SK-N-MC (cell line): ENCODE measurements at regions not wholly inside any gene's neighbourhood (a gene's known extent, or its start where the extent isn't known, plus 50 kb on each side); places are given as distances from the start of the nearest gene placed in this dataset.

Experiments used
- EZH2 ChIP-seq: fragments of 200-600 bp; sonication (generic); IDR thresholded peaks from one replicate; pipeline ENCODE4 v1.6.1; 2017; ENCODE audit warnings: antibody characterized with exemption
- POLR2AphosphoS5 ChIP-seq: IDR thresholded peaks from 2 replicates; pipeline ENCODE4 v1.6.1; 2012; ENCODE audit warnings: mild to moderate bottlenecking, low read depth, low read length, borderline replicate concordance

DNA sequence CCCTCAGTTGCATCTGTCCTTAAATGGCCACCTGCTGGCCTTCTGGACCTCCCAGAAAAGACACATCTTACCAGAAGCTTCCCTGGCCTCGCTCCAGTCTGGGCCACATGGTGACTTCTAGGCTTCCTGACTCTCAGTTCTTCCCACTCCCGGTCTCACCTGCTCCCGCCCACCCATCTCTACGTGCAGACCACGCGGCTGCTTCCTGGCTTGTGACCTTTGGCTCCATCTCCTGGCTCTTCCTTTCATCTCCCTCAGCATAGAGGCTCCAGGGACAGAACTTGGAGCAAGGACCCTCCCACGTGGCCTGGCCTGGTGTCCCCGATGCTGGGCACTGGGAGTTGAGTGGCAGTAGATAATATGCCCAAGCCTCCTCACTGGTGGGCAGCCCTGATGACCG, 124.9 kb upstream of the IRF2BP2 start:
- TF ChIP-seq POLR2AphosphoS5 (no peak), EZH2 (no peak)
